ENCODE measurements at regions not wholly inside any gene's neighbourhood (a gene's known extent, or its start where the extent isn't known, plus 50 kb on each side); places are given as distances from the start of the nearest gene placed in this dataset.

DNA sequence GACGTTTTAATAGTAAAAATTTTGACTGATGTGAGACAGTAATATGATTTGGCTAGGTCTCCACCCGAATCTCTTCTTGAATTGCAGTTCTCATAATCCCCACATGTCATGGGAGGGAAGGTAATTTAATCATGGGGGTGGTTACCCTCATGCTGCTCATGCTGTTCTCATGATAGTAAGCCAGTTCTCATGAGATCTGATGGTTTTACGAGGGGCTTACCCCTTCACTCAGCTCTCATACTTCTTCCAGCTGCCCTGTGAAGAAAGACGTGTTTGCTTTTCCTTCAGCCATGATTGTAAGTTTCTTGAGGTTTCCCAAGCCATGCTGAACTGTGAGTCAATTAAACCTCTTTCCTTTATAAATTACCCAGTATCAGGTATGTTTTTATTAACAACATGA, 327.0 kb upstream of the CDH7 start:
- TF ChIP-seq POLR2AphosphoS5 (IDR thresholded peaks at IDR 0.05) (no peak), POLR2A (IDR thresholded peaks at IDR 0.05; ENCODE audit: low read depth) (no peak), EP300 (IDR thresholded peaks at IDR 0.05) (no peak)
- TF ChIP-seq, protein P1, sequence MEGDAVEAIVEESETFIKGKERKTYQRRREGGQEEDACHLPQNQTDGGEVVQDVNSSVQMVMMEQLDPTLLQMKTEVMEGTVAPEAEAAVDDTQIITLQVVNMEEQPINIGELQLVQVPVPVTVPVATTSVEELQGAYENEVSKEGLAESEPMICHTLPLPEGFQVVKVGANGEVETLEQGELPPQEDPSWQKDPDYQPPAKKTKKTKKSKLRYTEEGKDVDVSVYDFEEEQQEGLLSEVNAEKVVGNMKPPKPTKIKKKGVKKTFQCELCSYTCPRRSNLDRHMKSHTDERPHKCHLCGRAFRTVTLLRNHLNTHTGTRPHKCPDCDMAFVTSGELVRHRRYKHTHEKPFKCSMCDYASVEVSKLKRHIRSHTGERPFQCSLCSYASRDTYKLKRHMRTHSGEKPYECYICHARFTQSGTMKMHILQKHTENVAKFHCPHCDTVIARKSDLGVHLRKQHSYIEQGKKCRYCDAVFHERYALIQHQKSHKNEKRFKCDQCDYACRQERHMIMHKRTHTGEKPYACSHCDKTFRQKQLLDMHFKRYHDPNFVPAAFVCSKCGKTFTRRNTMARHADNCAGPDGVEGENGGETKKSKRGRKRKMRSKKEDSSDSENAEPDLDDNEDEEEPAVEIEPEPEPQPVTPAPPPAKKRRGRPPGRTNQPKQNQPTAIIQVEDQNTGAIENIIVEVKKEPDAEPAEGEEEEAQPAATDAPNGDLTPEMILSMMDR (IDR thresholded peaks at IDR 0.05): no peak

All from esophagus muscularis mucosa (tissue), 4 donors.